NCI-H187 treated with DMSO at 0.1 percent for 48 hours (cell line): ENCODE measurements at regions not wholly inside any gene's neighbourhood (a gene's known extent, or its start where the extent isn't known, plus 50 kb on each side); places are given as distances from the start of the nearest gene placed in this dataset.

Experiments used
- DNase-seq: peaks from one replicate; lab custom pipeline; 2025; lab: John Stamatoyannopoulos, UW

GRCh38 chr5:18111906-18112465, 477.7 kb downstream of the TAF11L14 start:
- DNase-seq, result no peak

DNA sequence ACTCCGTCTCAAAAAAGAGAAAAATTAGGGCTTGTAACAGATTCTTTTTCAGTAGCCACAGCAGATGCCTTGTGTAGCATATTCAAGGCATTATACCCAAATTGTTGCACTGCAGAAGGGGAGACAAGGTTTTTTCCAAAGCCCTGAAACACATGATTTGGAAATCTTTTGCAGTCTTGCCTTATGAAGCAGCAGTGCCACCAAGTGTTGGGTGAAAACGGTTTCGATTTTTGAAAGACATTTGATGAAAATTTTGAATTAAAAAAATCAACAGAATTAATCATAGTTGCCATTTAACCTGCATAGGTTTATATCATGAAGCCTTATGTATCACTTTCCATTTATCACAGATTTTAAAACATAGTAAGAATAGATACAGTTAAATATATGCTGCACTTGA, 479.5 kb downstream of the TAF11L14 start:
- no peak for DNase-seq

DNA sequence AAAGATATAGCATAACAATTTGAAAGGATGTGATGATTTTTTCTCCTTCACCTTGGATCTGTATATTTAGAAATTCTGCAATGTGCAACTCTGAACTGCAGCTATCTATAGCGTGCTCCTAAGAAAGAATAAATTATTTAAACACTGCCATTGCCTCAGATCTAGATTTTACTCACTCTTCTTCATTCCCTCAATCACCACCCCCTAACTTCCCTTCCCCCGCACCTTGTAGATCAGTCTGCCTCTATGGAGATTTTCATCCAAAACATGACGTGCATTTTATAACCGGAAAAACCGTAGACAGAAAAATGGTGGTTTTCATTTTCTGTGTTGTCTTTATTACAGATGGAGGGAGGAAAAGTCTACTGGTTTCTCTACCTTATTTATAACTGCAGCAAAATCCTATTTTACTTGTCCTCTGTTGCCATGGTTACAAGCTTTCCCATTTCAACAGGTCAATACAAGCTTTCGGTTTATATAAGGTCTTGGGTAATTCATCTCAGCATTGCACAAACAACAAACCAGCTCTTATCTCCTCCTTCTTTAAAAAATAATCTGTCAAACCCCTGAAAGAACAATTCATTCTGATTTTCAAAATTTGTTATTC, 480.0 kb downstream of the TAF11L14 start:
- DNase-seq, result no peak

GRCh38 chr5:18117968-18118367, 483.7 kb downstream of the TAF11L14 start:
- no peak for DNase-seq

DNA sequence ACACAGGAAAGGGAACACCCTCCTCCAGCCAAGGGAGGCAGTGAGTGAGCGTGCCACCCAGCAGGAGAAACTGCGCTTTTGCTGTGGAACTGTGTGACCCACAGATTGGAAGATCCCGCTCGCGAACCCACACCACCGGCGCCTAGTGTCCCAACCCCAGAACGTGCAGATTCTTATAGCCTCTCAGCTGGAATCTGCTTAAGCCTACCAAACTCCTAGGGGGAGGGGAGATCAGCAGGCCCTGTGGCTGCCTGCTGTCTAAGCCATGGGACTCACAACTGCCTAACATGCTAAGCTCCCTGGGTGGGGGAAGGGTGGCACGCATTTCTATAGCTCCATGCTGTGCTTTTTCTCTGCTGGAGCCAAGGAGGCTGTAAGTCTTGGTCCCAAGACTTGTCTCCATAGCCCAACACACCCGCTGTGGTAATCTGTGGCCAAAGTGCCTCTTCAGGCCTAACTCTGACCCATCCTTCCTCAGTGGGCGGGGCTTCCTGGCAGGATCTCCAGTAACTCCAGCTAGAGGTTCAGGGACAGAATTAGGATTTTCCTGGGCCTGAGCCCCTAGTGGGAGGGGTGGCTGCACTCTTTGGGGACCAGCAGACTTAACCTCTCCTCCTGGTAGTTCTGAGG, 485.0 kb downstream of the TAF11L14 start:
- no peak for DNase-seq

GRCh38 chr5:18141222-18141621, 507.0 kb downstream of the TAF11L14 start:
- DNase-seq, result no peak

- no peak for DNase-seq
Measured at GRCh38 chr5:18142831-18143230, 508.6 kb downstream of the TAF11L14 start.

DNA sequence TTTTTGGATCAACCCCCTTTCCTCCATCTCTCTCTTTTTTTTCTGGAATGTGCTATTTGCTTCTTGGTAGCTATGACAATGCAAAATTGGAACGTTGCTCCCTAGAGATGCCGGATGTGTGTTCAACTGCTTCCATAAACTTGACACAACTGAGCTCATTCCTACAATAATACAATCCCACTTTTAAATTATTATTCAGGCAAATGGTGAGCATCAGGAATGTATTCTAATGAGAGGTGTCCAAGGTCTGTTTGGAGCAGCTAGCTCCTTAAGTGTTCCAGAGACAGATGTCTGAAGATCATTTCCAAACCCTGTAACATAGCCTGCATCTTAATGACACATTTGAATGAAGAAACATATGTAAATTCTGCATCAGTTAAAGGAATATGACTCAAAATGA, 518.4 kb downstream of the TAF11L14 start:
- DNase-seq, result no peak

GRCh38 chr5:18158166-18158565, 523.9 kb downstream of the TAF11L14 start:
- DNase-seq, result no peak

GRCh38 chr5:18159331-18159730, 525.1 kb downstream of the TAF11L14 start:
- DNase-seq, result no peak

GRCh38 chr5:18171684-18172083, 537.4 kb downstream of the TAF11L14 start:
- DNase-seq, result no peak

- DNase-seq, result no peak
Measured at GRCh38 chr5:18179579-18179978, 545.3 kb downstream of the TAF11L14 start.

- DNase-seq, result no peak
Measured at GRCh38 chr5:18181575-18181974, 547.3 kb downstream of the TAF11L14 start.

- no peak for DNase-seq
Measured at GRCh38 chr5:18195910-18196309, 561.6 kb downstream of the TAF11L14 start.

DNA sequence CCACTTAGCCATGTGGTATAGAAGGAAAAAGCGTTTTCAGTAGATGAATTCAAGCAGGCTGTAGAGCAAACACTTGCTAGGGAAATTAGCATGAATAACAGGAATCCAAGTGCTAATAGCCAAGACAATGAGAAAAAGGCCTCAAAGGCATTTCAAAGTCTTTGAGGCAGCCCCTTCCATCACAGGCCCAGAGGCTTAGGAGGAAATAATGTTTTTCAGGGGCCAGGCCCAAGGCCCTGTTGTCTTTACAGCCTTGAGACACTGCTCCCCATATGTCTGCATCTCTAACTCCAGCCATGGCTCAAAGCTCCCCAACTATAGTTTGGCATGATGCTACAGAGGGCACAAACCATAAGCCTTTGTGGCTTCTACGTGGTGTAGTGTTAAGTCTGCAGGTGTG, 563.5 kb downstream of the TAF11L14 start:
- no peak for DNase-seq

DNA sequence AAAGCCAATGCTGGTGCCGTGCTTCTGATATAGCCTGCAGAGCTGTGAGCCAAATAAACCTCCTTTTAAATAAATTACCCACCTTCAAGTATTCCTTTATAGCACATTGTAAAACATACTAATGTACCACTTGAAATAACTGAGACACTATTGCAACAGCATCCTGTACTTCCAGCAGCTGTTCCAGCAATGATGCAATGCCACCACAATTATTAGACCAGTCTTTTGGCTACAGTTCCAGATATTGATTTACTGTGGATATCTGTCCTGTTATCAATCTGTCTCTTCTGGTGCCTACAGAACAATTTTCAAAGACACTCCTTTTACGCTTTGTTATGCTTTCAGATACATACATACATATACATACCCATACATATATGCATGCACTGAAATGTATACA, 567.9 kb downstream of the TAF11L14 start:
- no peak for DNase-seq

- DNase-seq, result no peak
Measured at GRCh38 chr5:18203296-18203695, 569.0 kb downstream of the TAF11L14 start.

GRCh38 chr5:18213666-18214065, 579.4 kb downstream of the TAF11L14 start:
- DNase-seq, result no peak

GRCh38 chr5:18216016-18216415, 581.8 kb downstream of the TAF11L14 start:
- DNase-seq, result no peak

DNA sequence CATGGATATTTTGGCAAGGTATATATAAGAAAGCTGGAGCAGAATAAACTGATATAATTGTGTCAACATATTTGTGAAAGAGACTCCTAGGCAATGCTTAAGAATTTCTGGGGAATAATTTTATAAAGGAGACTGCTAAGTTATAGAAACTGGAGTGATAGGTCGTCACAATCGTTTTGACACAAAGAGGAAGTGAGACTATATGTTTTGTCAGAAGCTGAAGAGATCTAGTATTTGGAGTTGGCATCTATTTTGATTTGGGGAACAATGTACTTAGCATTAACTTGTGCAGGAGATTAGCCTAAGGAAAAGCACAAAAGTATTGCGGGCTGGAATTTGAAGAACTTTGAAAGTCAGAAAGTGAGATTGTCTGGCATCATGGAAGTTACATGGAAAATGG, 582.5 kb downstream of the TAF11L14 start:
- no peak for DNase-seq

DNA sequence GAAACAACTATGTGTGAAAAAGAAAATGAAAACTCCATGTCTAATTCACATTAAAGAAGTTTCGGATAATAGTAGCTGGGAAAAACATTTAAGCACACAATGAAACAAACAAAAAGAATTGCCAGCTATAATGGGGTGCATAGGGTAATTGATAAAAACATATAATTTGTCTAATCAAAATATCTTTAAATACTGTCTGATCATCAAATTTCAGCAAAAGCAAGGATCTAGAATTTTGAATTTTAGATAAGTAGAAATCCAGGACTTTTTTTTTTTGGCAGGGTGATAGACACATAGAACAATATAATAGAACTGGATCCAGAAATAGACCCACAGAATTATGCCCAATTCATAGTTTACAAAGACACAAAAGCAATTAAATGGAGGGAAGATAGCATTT, 585.0 kb downstream of the TAF11L14 start:
- no peak for DNase-seq

- no peak for DNase-seq
Measured at GRCh38 chr5:18220631-18221030, 586.4 kb downstream of the TAF11L14 start.

GRCh38 chr5:18236386-18236785, 602.1 kb downstream of the TAF11L14 start:
- no peak for DNase-seq

DNA sequence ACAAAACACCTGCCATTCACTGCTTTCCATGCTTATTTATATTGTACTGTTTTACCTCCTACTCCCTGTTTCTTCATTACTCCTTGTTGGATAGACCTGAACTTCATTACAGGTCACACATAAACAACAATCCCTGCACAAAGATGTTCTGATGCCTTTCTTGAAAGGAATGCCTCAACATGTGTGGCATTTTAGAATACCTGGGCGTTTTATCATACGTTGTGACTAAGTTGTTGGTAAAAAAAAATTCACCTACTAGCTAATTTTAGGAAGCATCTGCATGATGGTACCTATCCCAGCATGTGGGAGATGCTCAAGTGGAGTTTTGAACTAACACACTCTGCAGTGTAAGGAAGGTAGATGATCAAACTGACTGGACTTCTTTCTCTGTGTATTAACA, 604.1 kb downstream of the TAF11L14 start:
- no peak for DNase-seq
